ENCODE measurements at regions not wholly inside any gene's neighbourhood (a gene's known extent, or its start where the extent isn't known, plus 50 kb on each side); places are given as distances from the start of the nearest gene placed in this dataset.

DNA sequence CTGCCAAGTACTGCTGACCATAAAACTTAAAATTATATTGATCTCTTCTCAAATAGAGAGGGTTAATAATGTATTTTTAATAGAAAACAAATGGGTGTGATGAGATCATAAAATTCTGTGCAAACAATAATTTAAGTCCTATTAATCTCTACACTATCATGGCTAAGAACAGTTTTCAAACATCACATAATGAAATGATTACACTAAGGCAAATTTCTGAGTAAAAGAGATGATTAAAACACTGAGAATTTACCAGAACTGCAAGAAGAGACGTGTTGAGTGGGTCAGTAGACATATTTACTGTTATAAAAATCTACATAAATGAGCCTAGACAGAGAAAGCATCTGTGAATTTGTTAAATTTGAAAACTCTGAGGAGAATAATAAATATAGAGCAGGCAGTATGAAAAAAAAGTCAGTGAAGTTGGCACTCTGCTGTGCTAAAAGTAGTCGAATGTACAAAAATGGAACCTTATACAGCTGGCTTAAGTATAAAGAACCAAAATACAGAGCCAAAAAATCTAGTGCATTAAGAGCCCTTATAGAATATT is 302.6 kb upstream of the MANEA start:
- WGBS (ENCODE audit: extremely low coverage, insufficient read length, low lambda C conversion rate), result no CpG with 5 or more reads among the region's 2 CpGs
- Histone ChIP-seq H3K9ac (ENCODE audit: extremely low read depth, insufficient read length, low read length) (no peak overlapping the region), H3K27me3 (ENCODE audit: insufficient read depth, low read length) (no peaks in the 10 kb centered on the region), H3K4me2 (ENCODE audit: insufficient read depth, insufficient read length, low read length) (no peak overlapping the region), H2AFZ (ENCODE audit: low read length) (no peak overlapping the region), H4K8ac (replicated peaks; ENCODE audit: insufficient read length, low read depth, low read length) (no peak overlapping the region), H3K23me2 (ENCODE audit: insufficient read length, low read depth, low read length, poor library complexity, severe bottlenecking) (no peaks in the 10 kb centered on the region), H4K5ac (ENCODE audit: insufficient read length, low read depth, low read length) (no peak overlapping the region), H3K23ac (ENCODE audit: insufficient read length, low read depth, low read length) (no peak overlapping the region), H4K91ac (ENCODE audit: insufficient read length, low read depth, low read length) (no peak overlapping the region), H2BK15ac (ENCODE audit: low read depth, low read length) (no peak overlapping the region), H3K9me3 (ENCODE audit: control insufficient read depth, low read depth, low read length) (no peaks in the 10 kb centered on the region), H3K79me1 (ENCODE audit: insufficient read depth, low read depth, low read length, poor library complexity, severe bottlenecking) (no peaks in the 10 kb centered on the region), H3K27ac (ENCODE audit: insufficient read length, low read depth, low read length) (no peak overlapping the region), H2BK120ac (ENCODE audit: low read depth, low read length, poor library complexity, severe bottlenecking) (no peak overlapping the region), H3T11ph (ENCODE audit: low read length) (no peak overlapping the region), H3K14ac (ENCODE audit: insufficient read depth, low read length) (no peak overlapping the region), H2AK5ac (ENCODE audit: insufficient read length, low read length) (no peak overlapping the region), H3K4ac (ENCODE audit: low read depth, low read length) (no peak overlapping the region), H3K18ac (ENCODE audit: insufficient read length, low read depth, low read length) (no peak overlapping the region), H3K79me2 (ENCODE audit: insufficient read depth, low read length) (no peaks in the 10 kb centered on the region), H2BK12ac (ENCODE audit: insufficient read length, low read depth, low read length) (no peak overlapping the region), H3K56ac (ENCODE audit: insufficient read length, low read depth, low read length) (no peak overlapping the region), H3K4me1 (ENCODE audit: insufficient read depth, low read length) (no peaks in the 10 kb centered on the region), H2BK20ac (ENCODE audit: low read depth, low read length, poor library complexity, severe bottlenecking) (no peak overlapping the region), H4K20me1 (ENCODE audit: control insufficient read depth, insufficient read depth, insufficient read length) (no peaks in the 10 kb centered on the region), H2BK5ac (ENCODE audit: insufficient read length, low read length) (no peak overlapping the region)
- Mint-ChIP-seq H3K9me3 (no peaks in the 10 kb centered on the region), H3K4me1 (no peaks in the 10 kb centered on the region), H3K36me3 (ENCODE audit: insufficient read depth in 1 of 3, low read depth in 3 of 3) (no peaks in the 10 kb centered on the region), H3K27me3 (ENCODE audit: low read depth) (no peaks in the 10 kb centered on the region), H3K4me3 (no peak overlapping the region), H3K27ac (no peak overlapping the region)
- TF ChIP-seq CTCF (conservative IDR thresholded peaks at IDR 0.05), result no peak
- no peak for DNase-seq

Data from H9 (cell line).